ENCODE measurements at regions not wholly inside any gene's neighbourhood (a gene's known extent, or its start where the extent isn't known, plus 50 kb on each side); places are given as distances from the start of the nearest gene placed in this dataset.

GRCh38 chr4:62588671-62589070 lies 1388.5 kb downstream of the ADGRL3 start:
- TF ChIP-seq POLR2A (IDR thresholded peaks at IDR 0.05; ENCODE audit: low read length) (no peak), GATA1 (IDR thresholded peaks at IDR 0.05; ENCODE audit: low read depth, low read length) (no peak)

Measured in erythroblast (primary cell).